Vagina (tissue), 2 donors: ENCODE measurements at regions not wholly inside any gene's neighbourhood (a gene's known extent, or its start where the extent isn't known, plus 50 kb on each side); places are given as distances from the start of the nearest gene placed in this dataset.

ENCODE experiments used
- CTCF ChIP-seq, 3 experiments: fragments of 450-650 bp in 2 of 3; fragments of 200-600 bp in 1 of 3; sonication (generic) in 1 of 3; IDR thresholded peaks; one replicate each; pipeline ENCODE4 v1.5.1; 2017 to 2019; ENCODE audit warnings: antibody characterized with exemption in 3 of 3, mild to moderate bottlenecking in 2 of 3, moderate library complexity in 2 of 3
- POLR2A ChIP-seq, 2 donors: fragments of 450-650 bp; IDR thresholded peaks; one replicate each; pipeline ENCODE4 v1.6.1; 2017; ENCODE audit warnings: antibody characterized with exemption in 2 of 2, mild to moderate bottlenecking in 2 of 2, moderate library complexity in 2 of 2

- TF ChIP-seq CTCF (IDR thresholded peaks at IDR 0.05) (no peak), POLR2A (IDR thresholded peaks at IDR 0.05) (no peak)
These were observed 2044.9 kb upstream of the PCDH20 start for GRCh38 chr13:63460462-63461090.
